RKO (cell line): ENCODE measurements at regions not wholly inside any gene's neighbourhood (a gene's known extent, or its start where the extent isn't known, plus 50 kb on each side); places are given as distances from the start of the nearest gene placed in this dataset.
"Not testable (repeated sequence)": the region's sequence is repeated elsewhere in the genome, so short reads cannot be mapped to it uniquely, and the experiment has no call there.

Experiments used
- DNase-seq: peaks from one replicate; pipeline ENCODE4 v3.0.0-alpha.2; 2016; ENCODE audit warnings: low spot score

GRCh38 chr5:174793684-174794328, 69.4 kb downstream of the MSX2 start:
- peak; percentile 53 for DNase-seq

GRCh38 chr5:174793076-174793475, 68.7 kb downstream of the MSX2 start:
- DNase-seq, result no peak

- DNase-seq, result not testable (repeated sequence)
Measured at GRCh38 chr5:174792265-174792664, 67.9 kb downstream of the MSX2 start.

GRCh38 chr5:174790906-174791305, 66.5 kb downstream of the MSX2 start:
- no peak for DNase-seq

GRCh38 chr5:174789596-174789995, 65.2 kb downstream of the MSX2 start:
- DNase-seq, result no peak

GRCh38 chr5:174785120-174785680, 60.8 kb downstream of the MSX2 start:
- no peak for DNase-seq
